ENCODE measurements at regions not wholly inside any gene's neighbourhood (a gene's known extent, or its start where the extent isn't known, plus 50 kb on each side); places are given as distances from the start of the nearest gene placed in this dataset.

GRCh38 chr21:24023936-24024335 is 1583.3 kb downstream of the MRPL39 start:
- Histone ChIP-seq H3K27ac (ENCODE audit: extremely low read depth, low read depth, low read length) (no peak overlapping the region), H3K4me3 (ENCODE audit: low read depth, low read length) (no peak overlapping the region), H3K36me3 (ENCODE audit: control insufficient read depth in 2 of 2, insufficient read depth in 1 of 2, low read length in 2 of 2) (no peaks in the 10 kb centered on the region), H3K9me3 (ENCODE audit: control insufficient read depth, insufficient read depth, low read depth, low read length) (no peaks in the 10 kb centered on the region; the same call in 1 of the 2 replicates), H3K4me1 (ENCODE audit: control insufficient read depth, insufficient read depth, low read length) (no peaks in the 10 kb centered on the region)
- TF ChIP-seq ZNF302 (tag by site-specific recombination; IDR thresholded peaks at IDR 0.05; ENCODE audit: low read depth) (no peak), ZNF585B (tag by site-specific recombination; IDR thresholded peaks at IDR 0.05) (no peak), ZNF155 (tag by site-specific recombination; IDR thresholded peaks at IDR 0.05) (no peak), ZNF16 (tag by site-specific recombination; IDR thresholded peaks at IDR 0.05; ENCODE audit: low read depth) (no peak), ZBTB10 (tag by site-specific recombination; IDR thresholded peaks at IDR 0.05) (no peak), ZNF658 (tag by site-specific recombination; IDR thresholded peaks at IDR 0.05) (no peak), ZNF548 (tag by site-specific recombination; IDR thresholded peaks at IDR 0.05) (no peak), AEBP2 (tag by site-specific recombination; IDR thresholded peaks at IDR 0.05; ENCODE audit: borderline replicate concordance) (no peak), ZNF677 (tag by site-specific recombination; IDR thresholded peaks at IDR 0.05) (no peak), ZNF138 (tag by site-specific recombination; IDR thresholded peaks at IDR 0.05; ENCODE audit: borderline replicate concordance) (no peak), KLF16 (tag by site-specific recombination; IDR thresholded peaks at IDR 0.05) (no peak), ZNF624 (tag by site-specific recombination; IDR thresholded peaks at IDR 0.05) (no peak), ZNF354C (tag by site-specific recombination; IDR thresholded peaks at IDR 0.05; ENCODE audit: borderline replicate concordance, low read depth) (no peak), ZNF777 (tag by site-specific recombination; IDR thresholded peaks at IDR 0.05; ENCODE audit: borderline replicate concordance) (no peak), OSR2 (tag by site-specific recombination; IDR thresholded peaks at IDR 0.05) (no peak), ZFHX2 (tag by site-specific recombination; conservative IDR thresholded peaks at IDR 0.05) (no peak), ZNF133 (tag by site-specific recombination; IDR thresholded peaks at IDR 0.05) (no peak), ZNF610 (tag by site-specific recombination; IDR thresholded peaks at IDR 0.05; ENCODE audit: borderline replicate concordance) (no peak), ZXDB (tag by site-specific recombination; IDR thresholded peaks at IDR 0.05) (no peak)
- TF ChIP-seq, protein P1, sequence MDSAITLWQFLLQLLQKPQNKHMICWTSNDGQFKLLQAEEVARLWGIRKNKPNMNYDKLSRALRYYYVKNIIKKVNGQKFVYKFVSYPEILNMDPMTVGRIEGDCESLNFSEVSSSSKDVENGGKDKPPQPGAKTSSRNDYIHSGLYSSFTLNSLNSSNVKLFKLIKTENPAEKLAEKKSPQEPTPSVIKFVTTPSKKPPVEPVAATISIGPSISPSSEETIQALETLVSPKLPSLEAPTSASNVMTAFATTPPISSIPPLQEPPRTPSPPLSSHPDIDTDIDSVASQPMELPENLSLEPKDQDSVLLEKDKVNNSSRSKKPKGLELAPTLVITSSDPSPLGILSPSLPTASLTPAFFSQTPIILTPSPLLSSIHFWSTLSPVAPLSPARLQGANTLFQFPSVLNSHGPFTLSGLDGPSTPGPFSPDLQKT (IDR thresholded peaks at IDR 0.05; ENCODE audit: borderline replicate concordance, low read depth, low read length), result no peak
- ChIA-PET CTCF (interaction anchor here (0.6 kb wide), 1 partner anchor 23 kb away, joined by 3 read pairs; no protein-coding TSS in a partner anchor), POLR2A (no interaction called here)

GRCh38 chr21:24023402-24023801 is 1583.9 kb downstream of the MRPL39 start:
- CTCF ChIA-PET, result interaction anchor here (0.6 kb wide), 1 partner anchor 23 kb away, joined by 3 read pairs; no protein-coding TSS in a partner anchor
- no peak overlapping the region for H3K27ac ChIP-seq (ENCODE audit: extremely low read depth, low read depth, low read length)
- no peaks in the 10 kb centered on the region for H3K36me3 ChIP-seq (ENCODE audit: control insufficient read depth in 2 of 2, insufficient read depth in 1 of 2, low read length in 2 of 2)
- H3K4me3 ChIP-seq (ENCODE audit: low read depth, low read length), result no peak overlapping the region
- no peaks in the 10 kb centered on the region for H3K9me3 ChIP-seq (ENCODE audit: control insufficient read depth, insufficient read depth, low read depth, low read length)
- H3K4me1 ChIP-seq (ENCODE audit: control insufficient read depth, insufficient read depth, low read length), result no peaks in the 10 kb centered on the region
- POLR2A ChIA-PET, result no interaction called here
- TF ChIP-seq ZNF140 (tag by site-specific recombination; IDR thresholded peaks at IDR 0.05) (no peak), ZNF423 (tag by site-specific recombination; IDR thresholded peaks at IDR 0.05) (no peak), ZNF488 (tag by site-specific recombination; IDR thresholded peaks at IDR 0.05) (no peak), ZNF621 (tag by site-specific recombination; IDR thresholded peaks at IDR 0.05) (no peak), BCL11A (tag by site-specific recombination; IDR thresholded peaks at IDR 0.05; ENCODE audit: low read depth) (no peak), EGR2 (tag by site-specific recombination; IDR thresholded peaks at IDR 0.05; ENCODE audit: low read depth) (no peak), ZNF707 (tag by site-specific recombination; IDR thresholded peaks at IDR 0.05) (no peak)
- TF ChIP-seq, protein P2, sequence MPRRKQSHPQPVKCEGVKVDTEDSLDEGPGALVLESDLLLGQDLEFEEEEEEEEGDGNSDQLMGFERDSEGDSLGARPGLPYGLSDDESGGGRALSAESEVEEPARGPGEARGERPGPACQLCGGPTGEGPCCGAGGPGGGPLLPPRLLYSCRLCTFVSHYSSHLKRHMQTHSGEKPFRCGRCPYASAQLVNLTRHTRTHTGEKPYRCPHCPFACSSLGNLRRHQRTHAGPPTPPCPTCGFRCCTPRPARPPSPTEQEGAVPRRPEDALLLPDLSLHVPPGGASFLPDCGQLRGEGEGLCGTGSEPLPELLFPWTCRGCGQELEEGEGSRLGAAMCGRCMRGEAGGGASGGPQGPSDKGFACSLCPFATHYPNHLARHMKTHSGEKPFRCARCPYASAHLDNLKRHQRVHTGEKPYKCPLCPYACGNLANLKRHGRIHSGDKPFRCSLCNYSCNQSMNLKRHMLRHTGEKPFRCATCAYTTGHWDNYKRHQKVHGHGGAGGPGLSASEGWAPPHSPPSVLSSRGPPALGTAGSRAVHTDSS (tag by site-specific recombination; IDR thresholded peaks at IDR 0.05), result no peak
- TF ChIP-seq, protein P3, sequence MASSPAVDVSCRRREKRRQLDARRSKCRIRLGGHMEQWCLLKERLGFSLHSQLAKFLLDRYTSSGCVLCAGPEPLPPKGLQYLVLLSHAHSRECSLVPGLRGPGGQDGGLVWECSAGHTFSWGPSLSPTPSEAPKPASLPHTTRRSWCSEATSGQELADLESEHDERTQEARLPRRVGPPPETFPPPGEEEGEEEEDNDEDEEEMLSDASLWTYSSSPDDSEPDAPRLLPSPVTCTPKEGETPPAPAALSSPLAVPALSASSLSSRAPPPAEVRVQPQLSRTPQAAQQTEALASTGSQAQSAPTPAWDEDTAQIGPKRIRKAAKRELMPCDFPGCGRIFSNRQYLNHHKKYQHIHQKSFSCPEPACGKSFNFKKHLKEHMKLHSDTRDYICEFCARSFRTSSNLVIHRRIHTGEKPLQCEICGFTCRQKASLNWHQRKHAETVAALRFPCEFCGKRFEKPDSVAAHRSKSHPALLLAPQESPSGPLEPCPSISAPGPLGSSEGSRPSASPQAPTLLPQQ (tag by site-specific recombination; IDR thresholded peaks at IDR 0.05), result no peak

Measured in HEK293 (cell line).